ENCODE measurements at regions not wholly inside any gene's neighbourhood (a gene's known extent, or its start where the extent isn't known, plus 50 kb on each side); places are given as distances from the start of the nearest gene placed in this dataset.
"Not testable (repeated sequence)": the region's sequence is repeated elsewhere in the genome, so short reads cannot be mapped to it uniquely, and the experiment has no call there.

DNA sequence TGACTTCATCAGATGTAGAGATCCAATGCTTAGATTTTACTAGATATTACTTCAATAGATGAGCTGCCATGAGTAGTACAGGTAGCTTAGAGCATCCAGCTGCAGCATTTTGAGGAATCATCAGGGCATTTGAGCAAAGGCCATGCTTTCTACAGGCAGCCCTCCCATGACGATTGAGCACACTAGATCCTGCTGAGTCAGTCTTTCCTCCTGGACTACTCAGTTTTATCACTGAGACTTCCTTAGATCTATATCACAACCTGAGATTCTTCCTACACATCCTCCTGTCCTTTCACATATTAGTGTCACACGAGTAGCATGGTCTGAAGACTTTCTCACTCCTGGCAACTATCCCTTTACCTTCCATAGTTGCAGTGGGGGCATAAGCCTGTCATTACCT, 1401.8 kb downstream of the FSCB start:
- no peak for TF ChIP-seq CTCF (IDR thresholded peaks at IDR 0.05; ENCODE audit: unreplicated experiment)
- Mint-ChIP-seq H3K4me3 (ENCODE audit: low read depth) (no peak overlapping the region), H3K9me3 (ENCODE audit: low read depth) (no peaks in the 10 kb centered on the region), H3K36me3 (ENCODE audit: insufficient read depth) (no peaks in the 10 kb centered on the region), H3K27me3 (no peaks in the 10 kb centered on the region), H3K27ac (no peak overlapping the region), H3K4me1 (ENCODE audit: low read depth) (no peaks in the 10 kb centered on the region)
- DNase-seq (ENCODE audit: low spot score, unreplicated experiment), result no peak

- Mint-ChIP-seq H3K27ac (no peak overlapping the region), H3K4me1 (ENCODE audit: low read depth) (no peaks in the 10 kb centered on the region), H3K9me3 (ENCODE audit: low read depth) (no peaks in the 10 kb centered on the region), H3K4me3 (ENCODE audit: low read depth) (no peak overlapping the region), H3K27me3 (no peaks in the 10 kb centered on the region), H3K36me3 (ENCODE audit: insufficient read depth) (no peaks in the 10 kb centered on the region)
- TF ChIP-seq CTCF (IDR thresholded peaks at IDR 0.05; ENCODE audit: unreplicated experiment), result no peak
- no peak for DNase-seq (ENCODE audit: low spot score, unreplicated experiment)
Observed at GRCh38 chr14:43090380-43090779, 1416.7 kb downstream of the FSCB start.

GRCh38 chr14:43087666-43088065, 1419.4 kb downstream of the FSCB start:
- no peaks in the 10 kb centered on the region for H3K9me3 Mint-ChIP-seq (ENCODE audit: low read depth)
- no peaks in the 10 kb centered on the region for H3K27me3 Mint-ChIP-seq
- no peak for DNase-seq (ENCODE audit: low spot score, unreplicated experiment)
- no peak overlapping the region for H3K4me3 Mint-ChIP-seq (ENCODE audit: low read depth)
- no peak overlapping the region for H3K27ac Mint-ChIP-seq
- H3K4me1 Mint-ChIP-seq (ENCODE audit: low read depth), result no peaks in the 10 kb centered on the region
- TF ChIP-seq CTCF (IDR thresholded peaks at IDR 0.05; ENCODE audit: unreplicated experiment), result no peak
- H3K36me3 Mint-ChIP-seq (ENCODE audit: insufficient read depth), result no peaks in the 10 kb centered on the region

DNA sequence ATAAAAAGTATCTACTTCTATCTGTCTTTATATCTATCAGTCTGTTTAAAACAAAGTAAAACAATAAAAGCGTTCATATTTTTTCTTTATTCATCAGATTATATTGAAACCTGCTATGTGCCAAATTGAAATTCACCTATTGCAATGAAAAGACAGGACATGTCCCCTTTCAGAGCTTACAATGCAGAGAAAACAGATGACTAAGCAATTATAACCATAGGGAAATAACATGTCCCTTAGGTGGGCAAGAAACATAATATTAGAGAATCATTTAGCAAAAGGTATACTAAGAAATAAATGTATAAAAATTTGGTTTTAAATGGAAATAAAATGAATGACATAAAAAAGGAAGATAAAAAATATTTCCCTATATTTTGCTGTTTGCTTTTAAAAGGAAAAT, 1421.3 kb downstream of the FSCB start:
- no peak overlapping the region for H3K27ac Mint-ChIP-seq
- no peak overlapping the region for H3K4me3 Mint-ChIP-seq (ENCODE audit: low read depth)
- H3K4me1 Mint-ChIP-seq (ENCODE audit: low read depth), result no peaks in the 10 kb centered on the region
- DNase-seq (ENCODE audit: low spot score, unreplicated experiment), result no peak
- no peaks in the 10 kb centered on the region for H3K27me3 Mint-ChIP-seq
- TF ChIP-seq CTCF (IDR thresholded peaks at IDR 0.05; ENCODE audit: unreplicated experiment), result no peak
- no peaks in the 10 kb centered on the region for H3K9me3 Mint-ChIP-seq (ENCODE audit: low read depth)
- H3K36me3 Mint-ChIP-seq (ENCODE audit: insufficient read depth), result no peaks in the 10 kb centered on the region

DNA sequence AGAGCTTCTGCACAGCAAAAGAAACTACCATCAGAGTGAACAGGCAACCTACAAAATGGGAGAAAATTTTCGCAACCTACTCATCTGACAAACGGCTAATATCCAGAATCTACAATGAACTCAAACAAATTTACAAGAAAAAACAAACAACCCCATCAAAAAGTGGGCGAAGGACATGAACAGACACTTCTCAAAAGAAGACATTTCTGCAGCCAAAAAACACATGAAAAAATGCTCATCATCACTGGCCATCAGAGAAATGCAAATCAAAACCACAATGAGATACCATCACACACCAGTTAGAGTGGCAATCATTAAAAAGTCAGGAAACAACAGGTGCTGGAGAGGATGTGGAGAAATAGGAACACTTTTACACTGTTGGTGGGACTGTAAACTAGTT, 1439.7 kb downstream of the FSCB start:
- DNase-seq (ENCODE audit: low spot score, unreplicated experiment); H3K27me3 Mint-ChIP-seq; H3K36me3 Mint-ChIP-seq (ENCODE audit: insufficient read depth); H3K27ac Mint-ChIP-seq; H3K9me3 Mint-ChIP-seq (ENCODE audit: low read depth); H3K4me3 Mint-ChIP-seq (ENCODE audit: low read depth); H3K4me1 Mint-ChIP-seq (ENCODE audit: low read depth): not testable (repeated sequence)

GRCh38 chr14:43056106-43056505, 1449.4 kb downstream of the LRFN5 start:
- Mint-ChIP-seq H3K4me1 (ENCODE audit: low read depth) (no peaks in the 10 kb centered on the region), H3K36me3 (ENCODE audit: insufficient read depth) (no peaks in the 10 kb centered on the region), H3K27ac (no peak overlapping the region), H3K9me3 (ENCODE audit: low read depth) (no peaks in the 10 kb centered on the region), H3K4me3 (ENCODE audit: low read depth) (no peak overlapping the region), H3K27me3 (no peaks in the 10 kb centered on the region)
- TF ChIP-seq CTCF (IDR thresholded peaks at IDR 0.05; ENCODE audit: unreplicated experiment), result no peak
- no peak for DNase-seq (ENCODE audit: low spot score, unreplicated experiment)
